ENCODE measurements at regions not wholly inside any gene's neighbourhood (a gene's known extent, or its start where the extent isn't known, plus 50 kb on each side); places are given as distances from the start of the nearest gene placed in this dataset.

- Histone ChIP-seq H3K9ac (ENCODE audit: low read length) (no peak overlapping the region), H3K9me2 (replicated peaks; ENCODE audit: insufficient read depth, low read length) (no peaks in the 10 kb centered on the region), H3K27ac (ENCODE audit: low read length) (no peak overlapping the region)
Measured at GRCh38 chr1:101121975-101122374, 96.4 kb upstream of the DPH5 start.

DNA sequence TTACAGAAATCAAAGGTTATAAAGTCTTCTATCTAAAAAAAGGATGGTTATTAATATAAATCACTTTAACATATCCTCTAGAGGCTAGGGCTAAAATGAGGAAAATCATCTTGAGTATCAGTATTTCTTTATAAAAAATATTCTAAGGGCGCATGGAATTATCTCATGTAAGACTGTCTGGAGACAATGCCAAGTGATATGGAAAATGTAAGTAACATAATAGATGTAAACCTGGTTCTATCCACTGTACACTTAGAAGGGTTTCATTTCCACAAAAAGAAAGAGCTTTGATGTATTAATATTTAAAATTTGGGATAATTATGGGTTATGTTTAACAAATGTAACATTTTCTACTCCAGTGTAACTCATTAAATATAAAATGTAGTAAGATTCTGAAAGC is 95.9 kb upstream of the DPH5 start:
- no peaks in the 10 kb centered on the region for H3K9me2 ChIP-seq (replicated peaks; ENCODE audit: insufficient read depth, low read length)
- no peak overlapping the region for H2AFZ ChIP-seq (ENCODE audit: low read length)
- H3K9ac ChIP-seq (ENCODE audit: low read length): no peak overlapping the region
- H3K36me3 ChIP-seq (replicated peaks; ENCODE audit: insufficient read depth, low read length): no peaks in the 10 kb centered on the region
- no peak overlapping the region for H3K4me2 ChIP-seq (ENCODE audit: low read depth, low read length)
- no peaks in the 10 kb centered on the region for H3K27me3 ChIP-seq (replicated peaks; ENCODE audit: insufficient read depth, low read length)
- H3K4me3 ChIP-seq (ENCODE audit: low read length): no peak overlapping the region
- TF ChIP-seq, protein P1, sequence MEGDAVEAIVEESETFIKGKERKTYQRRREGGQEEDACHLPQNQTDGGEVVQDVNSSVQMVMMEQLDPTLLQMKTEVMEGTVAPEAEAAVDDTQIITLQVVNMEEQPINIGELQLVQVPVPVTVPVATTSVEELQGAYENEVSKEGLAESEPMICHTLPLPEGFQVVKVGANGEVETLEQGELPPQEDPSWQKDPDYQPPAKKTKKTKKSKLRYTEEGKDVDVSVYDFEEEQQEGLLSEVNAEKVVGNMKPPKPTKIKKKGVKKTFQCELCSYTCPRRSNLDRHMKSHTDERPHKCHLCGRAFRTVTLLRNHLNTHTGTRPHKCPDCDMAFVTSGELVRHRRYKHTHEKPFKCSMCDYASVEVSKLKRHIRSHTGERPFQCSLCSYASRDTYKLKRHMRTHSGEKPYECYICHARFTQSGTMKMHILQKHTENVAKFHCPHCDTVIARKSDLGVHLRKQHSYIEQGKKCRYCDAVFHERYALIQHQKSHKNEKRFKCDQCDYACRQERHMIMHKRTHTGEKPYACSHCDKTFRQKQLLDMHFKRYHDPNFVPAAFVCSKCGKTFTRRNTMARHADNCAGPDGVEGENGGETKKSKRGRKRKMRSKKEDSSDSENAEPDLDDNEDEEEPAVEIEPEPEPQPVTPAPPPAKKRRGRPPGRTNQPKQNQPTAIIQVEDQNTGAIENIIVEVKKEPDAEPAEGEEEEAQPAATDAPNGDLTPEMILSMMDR (IDR thresholded peaks at IDR 0.05; ENCODE audit: low read length): no peak
- TF ChIP-seq EZH2 (optimal IDR thresholded peaks at IDR 0.05; ENCODE audit: low read depth, low read length) (no peak), EZH2phosphoT487 (IDR thresholded peaks at IDR 0.05; ENCODE audit: low read length) (no peak)
- H4K20me1 ChIP-seq (ENCODE audit: insufficient read depth, low read length): no peaks in the 10 kb centered on the region
- no peaks in the 10 kb centered on the region for H3K79me2 ChIP-seq (ENCODE audit: low read length)
- no peak overlapping the region for H3K27ac ChIP-seq (ENCODE audit: low read length)
- H3K9me3 ChIP-seq (replicated peaks; ENCODE audit: insufficient read depth, low read length): no peaks in the 10 kb centered on the region
- no peaks in the 10 kb centered on the region for H3F3A ChIP-seq (ENCODE audit: insufficient read depth, low read length)
- no peaks in the 10 kb centered on the region for H3K4me1 ChIP-seq (ENCODE audit: low read length)
- no peak for DNase-seq

More at GRCh38 chr1:101121975-101122374, 96.4 kb upstream of the DPH5 start:
- Histone ChIP-seq H3K4me3 (ENCODE audit: low read length) (no peak overlapping the region), H2AFZ (ENCODE audit: low read length) (no peak overlapping the region), H3F3A (ENCODE audit: insufficient read depth, low read length) (no peaks in the 10 kb centered on the region), H4K20me1 (ENCODE audit: insufficient read depth, low read length) (no peaks in the 10 kb centered on the region), H3K4me2 (ENCODE audit: low read depth, low read length) (no peak overlapping the region), H3K36me3 (replicated peaks; ENCODE audit: insufficient read depth, low read length) (no peaks in the 10 kb centered on the region), H3K27me3 (replicated peaks; ENCODE audit: insufficient read depth, low read length) (no peaks in the 10 kb centered on the region), H3K9me3 (replicated peaks; ENCODE audit: insufficient read depth, low read length) (no peaks in the 10 kb centered on the region), H3K4me1 (ENCODE audit: low read length) (no peaks in the 10 kb centered on the region), H3K79me2 (ENCODE audit: low read length) (no peaks in the 10 kb centered on the region)
- TF ChIP-seq, protein P1 (IDR thresholded peaks at IDR 0.05; ENCODE audit: low read length): no peak
- DNase-seq: no peak

DNA sequence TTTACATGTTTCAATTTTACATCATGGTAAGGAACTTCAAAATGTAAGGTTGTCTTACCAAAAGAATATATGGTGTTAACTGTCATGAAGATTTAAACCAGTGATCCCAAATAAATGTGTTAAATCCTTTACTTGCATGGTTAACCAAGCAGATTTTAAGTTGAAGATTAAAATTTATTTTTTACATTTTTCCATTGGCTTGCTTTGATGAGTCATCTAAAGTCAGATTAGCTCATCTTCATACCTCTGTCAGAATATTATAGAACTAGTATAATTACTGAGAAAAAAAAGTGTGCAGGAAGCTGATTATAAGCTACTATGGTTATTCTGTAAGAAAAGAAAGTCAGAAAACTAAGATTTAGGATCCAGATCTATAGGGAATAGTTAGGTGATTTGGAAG is 95.3 kb upstream of the DPH5 start:
- Histone ChIP-seq H3K4me1 (ENCODE audit: low read length) (no peaks in the 10 kb centered on the region), H3K9ac (ENCODE audit: low read length) (no peak overlapping the region), H3K9me3 (replicated peaks; ENCODE audit: insufficient read depth, low read length) (no peaks in the 10 kb centered on the region), H3K27me3 (replicated peaks; ENCODE audit: insufficient read depth, low read length) (no peaks in the 10 kb centered on the region), H2AFZ (ENCODE audit: low read length) (no peak overlapping the region), H3K36me3 (replicated peaks; ENCODE audit: insufficient read depth, low read length) (no peaks in the 10 kb centered on the region), H3K4me3 (ENCODE audit: low read length) (no peak overlapping the region), H3K27ac (ENCODE audit: low read length) (no peak overlapping the region), H3K9me2 (replicated peaks; ENCODE audit: insufficient read depth, low read length) (no peaks in the 10 kb centered on the region), H3K4me2 (ENCODE audit: low read depth, low read length) (no peak overlapping the region), H4K20me1 (ENCODE audit: insufficient read depth, low read length) (no peaks in the 10 kb centered on the region), H3F3A (ENCODE audit: insufficient read depth, low read length) (no peaks in the 10 kb centered on the region), H3K79me2 (ENCODE audit: low read length) (no peaks in the 10 kb centered on the region)
- DNase-seq: no peak
- TF ChIP-seq EZH2 (optimal IDR thresholded peaks at IDR 0.05; ENCODE audit: low read depth, low read length) (no peak), EZH2phosphoT487 (IDR thresholded peaks at IDR 0.05; ENCODE audit: low read length) (no peak)

DNA sequence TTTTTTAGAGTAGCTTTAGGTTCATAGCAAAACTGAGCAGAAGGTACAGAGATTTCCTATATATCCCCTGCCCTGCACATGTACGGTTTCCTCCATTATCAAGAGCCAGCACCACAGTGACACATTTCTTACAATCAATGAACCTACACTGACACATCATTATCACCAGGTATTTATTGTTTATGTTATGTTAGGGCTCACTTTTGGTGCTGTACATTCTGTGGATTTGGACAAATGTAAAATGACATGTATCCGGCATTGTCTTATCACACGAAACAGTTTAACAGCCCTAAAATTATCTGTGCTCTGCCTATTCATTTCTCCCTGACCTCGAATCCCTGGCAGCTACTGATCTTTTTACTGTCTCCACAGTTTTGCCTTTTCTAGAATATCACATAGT is 93.7 kb upstream of the DPH5 start:
- H2AFZ ChIP-seq (ENCODE audit: low read length): no peak overlapping the region
- no peak overlapping the region for H3K9ac ChIP-seq (ENCODE audit: low read length)
- H3K79me2 ChIP-seq (ENCODE audit: low read length): no peaks in the 10 kb centered on the region
- no peak overlapping the region for H3K4me3 ChIP-seq (ENCODE audit: low read length)
- TF ChIP-seq EZH2 (optimal IDR thresholded peaks at IDR 0.05; ENCODE audit: low read depth, low read length): no peak
- H3K27ac ChIP-seq (ENCODE audit: low read length): no peak overlapping the region
- no peaks in the 10 kb centered on the region for H4K20me1 ChIP-seq (ENCODE audit: insufficient read depth, low read length)
- H3K4me2 ChIP-seq (ENCODE audit: low read depth, low read length): no peak overlapping the region
- H3F3A ChIP-seq (ENCODE audit: insufficient read depth, low read length): no peaks in the 10 kb centered on the region
- H3K9me3 ChIP-seq (replicated peaks; ENCODE audit: insufficient read depth, low read length): no peaks in the 10 kb centered on the region
- H3K27me3 ChIP-seq (replicated peaks; ENCODE audit: insufficient read depth, low read length): no peaks in the 10 kb centered on the region
- no peak for DNase-seq
- no peaks in the 10 kb centered on the region for H3K9me2 ChIP-seq (replicated peaks; ENCODE audit: insufficient read depth, low read length)
- no peaks in the 10 kb centered on the region for H3K4me1 ChIP-seq (ENCODE audit: low read length)
- no peaks in the 10 kb centered on the region for H3K36me3 ChIP-seq (replicated peaks; ENCODE audit: insufficient read depth, low read length)

Measured in MM.1S (cell line).